ENCODE measurements at regions not wholly inside any gene's neighbourhood (a gene's known extent, or its start where the extent isn't known, plus 50 kb on each side); places are given as distances from the start of the nearest gene placed in this dataset.

- H3K4me3 ChIP-seq, result no peak overlapping the region
- H3K79me2 ChIP-seq (ENCODE audit: control insufficient read depth, insufficient read depth, low read length), result no peaks in the 10 kb centered on the region
- ATAC-seq, result no peak
- no peaks in the 10 kb centered on the region for H4K20me1 ChIP-seq (ENCODE audit: control insufficient read depth, insufficient read depth)
- TF ChIP-seq SMC3 (IDR thresholded peaks at IDR 0.05; ENCODE audit: borderline replicate concordance, low read length), result no peak
- no peak for TF ChIP-seq EED (IDR thresholded peaks at IDR 0.05; ENCODE audit: low read depth)
- TF ChIP-seq CBFB (IDR thresholded peaks at IDR 0.05; ENCODE audit: low read depth), result no peak
- TF ChIP-seq, protein P1, sequence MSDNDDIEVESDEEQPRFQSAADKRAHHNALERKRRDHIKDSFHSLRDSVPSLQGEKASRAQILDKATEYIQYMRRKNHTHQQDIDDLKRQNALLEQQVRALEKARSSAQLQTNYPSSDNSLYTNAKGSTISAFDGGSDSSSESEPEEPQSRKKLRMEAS (IDR thresholded peaks at IDR 0.05; ENCODE audit: low read depth, low read length), result no peak
- no peak for TF ChIP-seq TARDBP (IDR thresholded peaks at IDR 0.05; ENCODE audit: borderline replicate concordance)
- no peak for TF ChIP-seq RUNX3 (IDR thresholded peaks at IDR 0.05; ENCODE audit: low read length)
- no peak for TF ChIP-seq MEF2A (IDR thresholded peaks at IDR 0.05; ENCODE audit: insufficient read depth, low read depth, low read length)
- TF ChIP-seq, protein P2, sequence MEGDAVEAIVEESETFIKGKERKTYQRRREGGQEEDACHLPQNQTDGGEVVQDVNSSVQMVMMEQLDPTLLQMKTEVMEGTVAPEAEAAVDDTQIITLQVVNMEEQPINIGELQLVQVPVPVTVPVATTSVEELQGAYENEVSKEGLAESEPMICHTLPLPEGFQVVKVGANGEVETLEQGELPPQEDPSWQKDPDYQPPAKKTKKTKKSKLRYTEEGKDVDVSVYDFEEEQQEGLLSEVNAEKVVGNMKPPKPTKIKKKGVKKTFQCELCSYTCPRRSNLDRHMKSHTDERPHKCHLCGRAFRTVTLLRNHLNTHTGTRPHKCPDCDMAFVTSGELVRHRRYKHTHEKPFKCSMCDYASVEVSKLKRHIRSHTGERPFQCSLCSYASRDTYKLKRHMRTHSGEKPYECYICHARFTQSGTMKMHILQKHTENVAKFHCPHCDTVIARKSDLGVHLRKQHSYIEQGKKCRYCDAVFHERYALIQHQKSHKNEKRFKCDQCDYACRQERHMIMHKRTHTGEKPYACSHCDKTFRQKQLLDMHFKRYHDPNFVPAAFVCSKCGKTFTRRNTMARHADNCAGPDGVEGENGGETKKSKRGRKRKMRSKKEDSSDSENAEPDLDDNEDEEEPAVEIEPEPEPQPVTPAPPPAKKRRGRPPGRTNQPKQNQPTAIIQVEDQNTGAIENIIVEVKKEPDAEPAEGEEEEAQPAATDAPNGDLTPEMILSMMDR (IDR thresholded peaks at IDR 0.05 in 2 of 3, conservative IDR thresholded peaks at IDR 0.05 in 1 of 3; ENCODE audit: control insufficient read depth in 2 of 3, extremely low read depth in 1 of 3, insufficient read depth in 1 of 3, low read depth in 3 of 3, low read length in 3 of 3), result no peak
- no peak for TF ChIP-seq FOXK2 (IDR thresholded peaks at IDR 0.05)
- no peak for TF ChIP-seq SPI1 (IDR thresholded peaks at IDR 0.05; ENCODE audit: borderline replicate concordance, insufficient read depth, low read depth, low read length)
- no peak for TF ChIP-seq NR2F1 (conservative IDR thresholded peaks at IDR 0.05)
- no peak for TF ChIP-seq HDGF (IDR thresholded peaks at IDR 0.05)
- no peak for TF ChIP-seq MEF2B (IDR thresholded peaks at IDR 0.05; ENCODE audit: partially characterized antibody, poor library complexity, severe bottlenecking)
- no peak for TF ChIP-seq DPF2 (IDR thresholded peaks at IDR 0.05)
- TF ChIP-seq, protein P3, sequence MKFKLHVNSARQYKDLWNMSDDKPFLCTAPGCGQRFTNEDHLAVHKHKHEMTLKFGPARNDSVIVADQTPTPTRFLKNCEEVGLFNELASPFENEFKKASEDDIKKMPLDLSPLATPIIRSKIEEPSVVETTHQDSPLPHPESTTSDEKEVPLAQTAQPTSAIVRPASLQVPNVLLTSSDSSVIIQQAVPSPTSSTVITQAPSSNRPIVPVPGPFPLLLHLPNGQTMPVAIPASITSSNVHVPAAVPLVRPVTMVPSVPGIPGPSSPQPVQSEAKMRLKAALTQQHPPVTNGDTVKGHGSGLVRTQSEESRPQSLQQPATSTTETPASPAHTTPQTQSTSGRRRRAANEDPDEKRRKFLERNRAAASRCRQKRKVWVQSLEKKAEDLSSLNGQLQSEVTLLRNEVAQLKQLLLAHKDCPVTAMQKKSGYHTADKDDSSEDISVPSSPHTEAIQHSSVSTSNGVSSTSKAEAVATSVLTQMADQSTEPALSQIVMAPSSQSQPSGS (IDR thresholded peaks at IDR 0.05; ENCODE audit: low read length), result no peak
- no peak for TF ChIP-seq ASH2L (IDR thresholded peaks at IDR 0.05; ENCODE audit: borderline replicate concordance, low read depth)
- no peak for TF ChIP-seq TCF3 (IDR thresholded peaks at IDR 0.05; ENCODE audit: borderline replicate concordance, insufficient read depth, low read depth, low read length)
- TF ChIP-seq, protein P4, sequence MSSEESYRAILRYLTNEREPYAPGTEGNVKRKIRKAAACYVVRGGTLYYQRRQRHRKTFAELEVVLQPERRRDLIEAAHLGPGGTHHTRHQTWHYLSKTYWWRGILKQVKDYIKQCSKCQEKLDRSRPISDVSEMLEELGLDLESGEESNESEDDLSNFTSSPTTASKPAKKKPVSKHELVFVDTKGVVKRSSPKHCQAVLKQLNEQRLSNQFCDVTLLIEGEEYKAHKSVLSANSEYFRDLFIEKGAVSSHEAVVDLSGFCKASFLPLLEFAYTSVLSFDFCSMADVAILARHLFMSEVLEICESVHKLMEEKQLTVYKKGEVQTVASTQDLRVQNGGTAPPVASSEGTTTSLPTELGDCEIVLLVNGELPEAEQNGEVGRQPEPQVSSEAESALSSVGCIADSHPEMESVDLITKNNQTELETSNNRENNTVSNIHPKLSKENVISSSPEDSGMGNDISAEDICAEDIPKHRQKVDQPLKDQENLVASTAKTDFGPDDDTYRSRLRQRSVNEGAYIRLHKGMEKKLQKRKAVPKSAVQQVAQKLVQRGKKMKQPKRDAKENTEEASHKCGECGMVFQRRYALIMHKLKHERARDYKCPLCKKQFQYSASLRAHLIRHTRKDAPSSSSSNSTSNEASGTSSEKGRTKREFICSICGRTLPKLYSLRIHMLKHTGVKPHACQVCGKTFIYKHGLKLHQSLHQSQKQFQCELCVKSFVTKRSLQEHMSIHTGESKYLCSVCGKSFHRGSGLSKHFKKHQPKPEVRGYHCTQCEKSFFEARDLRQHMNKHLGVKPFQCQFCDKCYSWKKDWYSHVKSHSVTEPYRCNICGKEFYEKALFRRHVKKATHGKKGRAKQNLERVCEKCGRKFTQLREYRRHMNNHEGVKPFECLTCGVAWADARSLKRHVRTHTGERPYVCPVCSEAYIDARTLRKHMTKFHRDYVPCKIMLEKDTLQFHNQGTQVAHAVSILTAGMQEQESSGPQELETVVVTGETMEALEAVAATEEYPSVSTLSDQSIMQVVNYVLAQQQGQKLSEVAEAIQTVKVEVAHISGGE (CRISPR knock-in tag; IDR thresholded peaks at IDR 0.05), result no peak
- no peak for TF ChIP-seq MXI1 (IDR thresholded peaks at IDR 0.05; ENCODE audit: low read depth, low read length)
- H3K27me3 ChIP-seq (replicated peaks in 1 of 2; ENCODE audit: control insufficient read depth in 2 of 2, insufficient read depth in 2 of 2, low read length in 1 of 2), result no peaks in the 10 kb centered on the region
- intact Hi-C loops (cut with micrococcal nuclease; ENCODE audit: unreplicated experiment) (no loop called here), in situ Hi-C loops (cut with MboI) (no loop called here)
- no peaks in the 10 kb centered on the region for H3K4me1 ChIP-seq (ENCODE audit: control insufficient read depth, insufficient read depth, low read length)
- DNase-seq (ENCODE audit: low read depth, low spot score), result no peak
- ChIA-PET CTCF (no interaction called here), POLR2A (no interaction called here), RAD21 (ENCODE audit: unreplicated experiment) (no interaction called here), SMC1A (ENCODE audit: uncharacterized antibody, unreplicated experiment) (no interaction called here)
- no peak overlapping the region for H3K4me2 ChIP-seq (ENCODE audit: control insufficient read depth, insufficient read depth)
- no peak overlapping the region for H3K9ac ChIP-seq (ENCODE audit: control insufficient read depth, insufficient read depth, low read length)
- no peak overlapping the region for H3K27ac ChIP-seq (ENCODE audit: control insufficient read depth, insufficient read depth)
- no TSS peak for BruUV-seq (replicated peaks)
- no peaks in the 10 kb centered on the region for H3K36me3 ChIP-seq (ENCODE audit: control insufficient read depth in 2 of 2, insufficient read depth in 2 of 2, low read length in 1 of 2)
- FAIRE-seq, result no peak
- WGBS (ENCODE audit: insufficient coverage, insufficient replicate concordance, low lambda C conversion rate, missing lambda C conversion rate), result 75% methylated on average over 5 of the region's 5 CpGs
- no peak overlapping the region for H2AFZ ChIP-seq (ENCODE audit: control insufficient read depth, low read depth, low read length)
- no peaks in the 10 kb centered on the region for H3K9me3 ChIP-seq (replicated peaks; ENCODE audit: control insufficient read depth, insufficient read depth, low read length)
Measured at GRCh38 chr9:118326326-118326725, 622.1 kb downstream of the TLR4 start.

Data from GM12878 (cell line).